Thyroid gland (tissue), 4 donors: ENCODE measurements at regions not wholly inside any gene's neighbourhood (a gene's known extent, or its start where the extent isn't known, plus 50 kb on each side); places are given as distances from the start of the nearest gene placed in this dataset.

Experiments used
- DNase-seq, 2 donors: peaks; one replicate each; pipeline ENCODE4 v3.0.0-alpha.2; 2019
- H3K27ac ChIP-seq, 3 donors: fragments of 200-600 bp; sonication (generic); 1 replicate in 2 of 3; 2 replicates in 1 of 3; pipeline ENCODE4 v1.5.1; 2016 to 2019; ENCODE audit warnings: mild to moderate bottlenecking in 1 of 3, moderate library complexity in 1 of 3
- H3K27me3 ChIP-seq: fragments of 200-600 bp; sonication (generic); one replicate; pipeline ENCODE4 v1.5.1; 2019
- H3K36me3 ChIP-seq, 2 donors: fragments of 200-600 bp; sonication (generic); one replicate each; pipeline ENCODE4 v1.5.1; 2016 to 2019
- H3K4me1 ChIP-seq, 2 donors: fragments of 200-600 bp; sonication (generic); one replicate each; pipeline ENCODE4 v1.5.1; 2017 to 2019
- H3K4me3 ChIP-seq, 3 donors: fragments of 200-600 bp; sonication (generic); replicated peaks in 1 of 3; 1 replicate in 2 of 3; 2 replicates in 1 of 3; pipeline ENCODE4 v1.5.1; 2016; ENCODE audit warnings: mild to moderate bottlenecking in 1 of 3
- H3K9me3 ChIP-seq: fragments of 200-600 bp; sonication (generic); one replicate; pipeline ENCODE4 v1.5.1; 2017
- POLR2A ChIP-seq, 2 donors: fragments of 450-650 bp; IDR thresholded peaks; one replicate each; pipeline ENCODE4 v1.6.1; 2017; ENCODE audit warnings: antibody characterized with exemption in 2 of 2, mild to moderate bottlenecking in 2 of 2, moderate library complexity in 1 of 2
- WGBS, 2 donors: methylation state at CpG; one replicate each; pipeline ENCODE4 v1.1.5; 2017; 5-methylcytosine and 5-hydroxymethylcytosine counted together
- intact Hi-C: fragments of 100-400 bp; cut with DNase I; formaldehyde crosslinking; loops from one replicate; pipeline ENCODE4 v1.15.1; 2023
- TF ChIP-seq, protein P1 (sequence below), 6 experiments: fragments of 200-600 bp in 3 of 6; fragments of 450-650 bp in 3 of 6; sonication (generic) in 3 of 6; IDR thresholded peaks; one replicate each; pipeline ENCODE4 v1.5.1; 2016 to 2019; ENCODE audit warnings: antibody characterized with exemption in 6 of 6, mild to moderate bottlenecking in 2 of 6, inconsistent platforms in 1 of 6, moderate library complexity in 1 of 6

DNA sequence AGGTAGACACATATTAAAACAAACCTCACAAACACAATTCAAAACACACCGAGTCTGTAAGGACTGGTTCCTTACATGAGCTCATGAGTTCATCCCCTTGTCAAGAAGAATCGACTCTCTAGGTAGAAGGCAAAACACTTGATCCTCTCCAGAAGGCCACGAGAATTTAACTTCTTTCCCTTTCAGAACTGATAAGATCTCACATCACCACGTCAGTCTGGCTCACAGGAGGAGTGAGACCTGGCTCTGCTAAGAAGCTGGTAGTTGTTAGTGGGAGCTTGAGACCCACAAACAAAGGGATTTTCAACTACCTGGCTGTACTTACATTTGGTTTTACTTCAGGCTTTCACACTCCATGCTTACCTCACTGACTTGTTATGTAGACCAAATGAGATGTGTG is 459.2 kb downstream of the ARHGEF28 start:
- intact Hi-C loops, result no loop called here
- no peak for DNase-seq
- no peak overlapping the region for H3K27ac ChIP-seq

DNA sequence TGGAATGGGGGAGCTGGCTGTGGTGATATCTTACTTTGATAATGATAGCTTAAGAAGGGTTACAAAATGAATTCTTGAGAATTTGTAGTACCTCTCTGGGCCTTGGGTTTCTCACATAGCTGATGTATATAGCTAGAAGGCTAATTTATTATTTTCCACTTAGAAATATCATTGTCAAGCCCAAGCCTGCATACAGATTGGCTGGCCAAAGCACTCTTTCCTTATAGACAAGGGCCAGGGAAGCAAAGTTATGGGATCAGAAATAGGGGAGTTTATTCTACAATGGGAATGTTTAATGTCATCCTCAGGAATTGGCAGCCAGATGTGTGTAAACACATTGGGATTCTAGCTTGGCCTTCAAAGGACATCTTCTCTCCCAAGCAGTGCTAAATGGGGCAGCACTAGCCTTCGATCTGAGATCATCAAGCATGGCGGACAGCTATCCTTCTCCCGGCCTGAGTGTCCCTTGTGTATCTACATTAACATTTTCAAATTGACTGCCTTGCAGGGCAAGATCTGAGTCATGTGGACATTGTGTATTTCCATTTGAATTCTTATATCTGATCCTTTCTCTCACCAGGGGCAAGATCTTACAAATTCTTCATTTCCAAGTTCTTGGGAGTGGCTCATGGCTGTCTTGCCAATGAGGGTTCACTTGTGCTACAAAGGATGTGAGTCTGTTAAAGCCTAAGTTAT is 457.2 kb downstream of the ARHGEF28 start:
- 65 to 67% methylated on average over 3 of the region's 3 CpGs for WGBS, 2 donors
- H3K27ac ChIP-seq, result no peak overlapping the region
- H3K4me1 ChIP-seq, result no peaks in the 10 kb centered on the region
- no peak for TF ChIP-seq POLR2A (IDR thresholded peaks at IDR 0.05)
- TF ChIP-seq, protein P1, sequence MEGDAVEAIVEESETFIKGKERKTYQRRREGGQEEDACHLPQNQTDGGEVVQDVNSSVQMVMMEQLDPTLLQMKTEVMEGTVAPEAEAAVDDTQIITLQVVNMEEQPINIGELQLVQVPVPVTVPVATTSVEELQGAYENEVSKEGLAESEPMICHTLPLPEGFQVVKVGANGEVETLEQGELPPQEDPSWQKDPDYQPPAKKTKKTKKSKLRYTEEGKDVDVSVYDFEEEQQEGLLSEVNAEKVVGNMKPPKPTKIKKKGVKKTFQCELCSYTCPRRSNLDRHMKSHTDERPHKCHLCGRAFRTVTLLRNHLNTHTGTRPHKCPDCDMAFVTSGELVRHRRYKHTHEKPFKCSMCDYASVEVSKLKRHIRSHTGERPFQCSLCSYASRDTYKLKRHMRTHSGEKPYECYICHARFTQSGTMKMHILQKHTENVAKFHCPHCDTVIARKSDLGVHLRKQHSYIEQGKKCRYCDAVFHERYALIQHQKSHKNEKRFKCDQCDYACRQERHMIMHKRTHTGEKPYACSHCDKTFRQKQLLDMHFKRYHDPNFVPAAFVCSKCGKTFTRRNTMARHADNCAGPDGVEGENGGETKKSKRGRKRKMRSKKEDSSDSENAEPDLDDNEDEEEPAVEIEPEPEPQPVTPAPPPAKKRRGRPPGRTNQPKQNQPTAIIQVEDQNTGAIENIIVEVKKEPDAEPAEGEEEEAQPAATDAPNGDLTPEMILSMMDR (IDR thresholded peaks at IDR 0.05), result no peak
- intact Hi-C loops, result no loop called here
- no peak for DNase-seq
- H3K4me3 ChIP-seq, result no peak overlapping the region
- H3K9me3 ChIP-seq, result no peaks in the 10 kb centered on the region
- H3K27me3 ChIP-seq, result no peaks in the 10 kb centered on the region
- no peaks in the 10 kb centered on the region for H3K36me3 ChIP-seq

More for the DNA sequence above, 459.2 kb downstream of the ARHGEF28 start:
- Histone ChIP-seq H3K36me3 (no peaks in the 10 kb centered on the region), H3K4me1 (no peaks in the 10 kb centered on the region), H3K9me3 (no peaks in the 10 kb centered on the region), H3K4me3 (no peak overlapping the region), H3K27me3 (no peaks in the 10 kb centered on the region)
- 36 to 44% methylated on average over 4 of the region's 4 CpGs for WGBS, 2 donors
- TF ChIP-seq, protein P1 (IDR thresholded peaks at IDR 0.05), result no peak
- TF ChIP-seq POLR2A (IDR thresholded peaks at IDR 0.05), result no peak

GRCh38 chr5:74082512-74083055 is 456.6 kb downstream of the ARHGEF28 start:
- intact Hi-C loops, result no loop called here
- Histone ChIP-seq H3K36me3 (no peaks in the 10 kb centered on the region), H3K9me3 (no peaks in the 10 kb centered on the region), H3K4me3 (no peak overlapping the region), H3K4me1 (no peaks in the 10 kb centered on the region), H3K27me3 (no peaks in the 10 kb centered on the region), H3K27ac (no peak overlapping the region)
- TF ChIP-seq POLR2A (IDR thresholded peaks at IDR 0.05), result no peak
- TF ChIP-seq, protein P1 (IDR thresholded peaks at IDR 0.05), result no peak
- whole genome bisulfite sequencing, 2 donors, result 77 to 86% methylated on average over 4 of the region's 4 CpGs
- DNase-seq, result no peak

DNA sequence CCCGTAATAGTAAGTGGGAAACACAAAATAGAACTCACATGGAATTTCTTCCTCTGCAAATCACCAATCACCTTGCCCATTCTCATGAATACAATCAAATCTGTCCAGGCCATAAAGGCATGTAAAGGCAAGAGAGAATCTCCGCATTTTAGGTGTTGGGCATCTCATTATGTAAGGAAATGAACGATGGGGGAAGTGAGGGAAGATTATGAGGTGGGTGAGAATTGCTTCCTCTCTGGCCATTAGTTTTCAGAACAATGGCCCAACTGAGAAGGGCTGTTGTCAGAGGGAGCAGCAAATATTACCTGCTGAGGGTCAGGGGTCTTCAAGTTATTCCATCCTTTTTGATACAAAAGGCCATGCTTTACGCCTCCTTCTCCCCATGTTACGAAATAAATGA is 455.1 kb downstream of the ARHGEF28 start:
- no peak for DNase-seq
- H3K36me3 ChIP-seq, result no peaks in the 10 kb centered on the region
- H3K27ac ChIP-seq, result no peak overlapping the region
- H3K9me3 ChIP-seq, result no peaks in the 10 kb centered on the region
- WGBS, 2 donors, result 94 to 96% methylated on average over 5 of the region's 5 CpGs
- H3K4me1 ChIP-seq, result peaks cover 7 to 11% of the 10 kb centered on the region in 2 donors
- intact Hi-C loops, result no loop called here
- H3K27me3 ChIP-seq, result no peaks in the 10 kb centered on the region
- H3K4me3 ChIP-seq, result no peak overlapping the region
- TF ChIP-seq, protein P1 (IDR thresholded peaks at IDR 0.05), result no peak
- TF ChIP-seq POLR2A (IDR thresholded peaks at IDR 0.05), result no peak

GRCh38 chr5:74079971-74080556 is 454.1 kb downstream of the ARHGEF28 start:
- Histone ChIP-seq H3K27ac (no peak overlapping the region), H3K9me3 (no peaks in the 10 kb centered on the region), H3K4me1 (peaks cover 17 to 20% of the 10 kb centered on the region in 2 donors), H3K36me3 (no peaks in the 10 kb centered on the region), H3K4me3 (no peak overlapping the region), H3K27me3 (no peaks in the 10 kb centered on the region)
- intact Hi-C loops, result no loop called here
- DNase-seq, result no peak
- TF ChIP-seq, protein P1 (IDR thresholded peaks at IDR 0.05), result no peak
- no peak for TF ChIP-seq POLR2A (IDR thresholded peaks at IDR 0.05)
- WGBS, 2 donors, result 83 to 85% methylated on average over 6 of the region's 6 CpGs
